ENCODE measurements at regions not wholly inside any gene's neighbourhood (a gene's known extent, or its start where the extent isn't known, plus 50 kb on each side); places are given as distances from the start of the nearest gene placed in this dataset.
"Not testable (repeated sequence)": the region's sequence is repeated elsewhere in the genome, so short reads cannot be mapped to it uniquely, and the experiment has no call there.

DNA sequence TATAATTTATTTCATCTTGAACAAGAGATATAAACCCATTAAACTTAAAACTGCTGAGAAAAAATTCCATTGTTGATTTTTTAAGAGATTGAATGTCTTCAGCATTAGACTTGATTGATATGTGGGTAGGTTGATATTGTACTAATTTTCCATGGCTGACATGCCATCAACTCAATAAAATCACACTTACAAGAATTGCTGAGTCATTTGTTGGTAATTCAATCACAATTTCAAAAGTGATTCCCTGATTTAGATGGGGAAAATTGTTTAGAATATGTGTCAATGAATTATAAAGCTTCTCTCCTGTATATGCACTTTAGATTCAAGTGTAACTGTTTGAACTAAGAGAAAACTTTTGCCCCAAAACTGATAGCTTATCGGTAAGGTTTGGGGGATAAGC is 223.5 kb upstream of the NCAM2 start:
- no peak for DNase-seq (ENCODE audit: low spot score)

DNA sequence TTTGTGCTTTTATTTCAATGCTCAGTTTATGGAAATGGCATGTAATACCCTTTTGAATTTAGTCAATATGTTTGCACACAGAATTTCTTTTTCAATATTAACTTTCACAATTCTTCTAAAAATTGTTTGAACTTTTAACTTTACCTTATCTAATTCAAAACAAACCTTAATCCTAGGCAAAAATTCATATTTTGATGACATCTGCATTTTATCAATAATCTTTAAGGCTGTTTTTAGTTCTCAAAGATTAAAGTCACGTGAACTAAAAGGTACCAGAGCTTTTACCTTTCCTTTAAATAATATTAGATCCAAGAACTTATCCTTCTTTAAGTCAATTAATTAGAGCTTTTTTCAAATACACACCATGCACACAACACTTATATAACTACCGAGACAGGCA is 218.9 kb upstream of the NCAM2 start:
- no peak for DNase-seq (ENCODE audit: low spot score)

DNA sequence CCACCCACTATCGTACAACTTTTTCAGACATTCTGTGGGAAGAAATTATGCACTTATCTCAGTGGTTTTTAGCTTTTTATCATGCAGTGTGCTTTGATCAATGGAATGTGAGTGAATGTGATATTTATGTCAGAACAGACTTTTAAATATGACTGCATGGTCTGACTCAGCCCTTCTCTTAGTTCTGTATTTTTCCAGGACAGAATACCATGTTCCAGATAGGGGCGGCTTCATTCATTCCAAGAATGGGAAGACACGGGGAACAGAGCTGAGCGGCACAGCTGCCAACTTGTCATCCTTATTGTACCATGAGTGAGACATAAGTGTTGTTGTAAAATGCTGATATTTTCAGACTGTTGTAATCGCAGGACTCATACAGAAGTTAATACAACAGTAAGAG is 214.6 kb upstream of the NCAM2 start:
- no peak for DNase-seq (ENCODE audit: low spot score)

DNA sequence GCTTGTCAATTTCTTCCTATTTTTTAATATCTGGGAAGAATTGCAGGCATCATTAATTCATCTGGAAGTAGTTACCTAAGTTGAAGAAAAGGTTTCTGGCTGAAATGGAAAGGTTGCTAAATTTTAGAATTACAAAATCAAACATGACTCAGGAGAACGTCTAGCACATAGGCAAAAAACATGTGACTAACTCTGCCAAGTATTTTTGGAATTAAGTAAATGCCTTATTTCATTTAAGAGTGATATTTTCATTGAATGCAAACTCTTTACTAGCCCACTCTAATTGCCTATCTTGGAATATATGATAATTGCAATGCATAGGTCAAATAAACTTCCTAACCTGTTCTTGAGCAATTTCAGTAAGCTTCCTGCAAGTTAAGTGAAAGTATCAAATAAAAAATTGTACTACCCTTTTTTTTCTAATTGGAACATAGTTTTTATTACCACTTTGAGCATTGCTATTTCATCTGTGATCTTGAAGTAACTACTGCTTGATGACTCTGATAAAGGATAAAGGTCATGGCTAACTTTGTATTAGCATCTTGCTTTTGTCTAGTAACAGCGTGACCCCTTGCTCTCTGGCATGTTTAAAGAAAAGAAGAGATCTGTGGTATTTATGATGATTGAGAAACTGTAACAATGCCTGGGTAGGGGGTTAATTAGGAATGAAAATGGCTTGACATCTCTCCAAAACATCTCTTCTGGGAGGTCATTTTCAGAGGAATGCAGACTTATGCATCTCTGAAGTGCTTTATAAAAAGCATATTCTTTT is 208.3 kb upstream of the NCAM2 start:
- no peak for DNase-seq (ENCODE audit: low spot score)

DNA sequence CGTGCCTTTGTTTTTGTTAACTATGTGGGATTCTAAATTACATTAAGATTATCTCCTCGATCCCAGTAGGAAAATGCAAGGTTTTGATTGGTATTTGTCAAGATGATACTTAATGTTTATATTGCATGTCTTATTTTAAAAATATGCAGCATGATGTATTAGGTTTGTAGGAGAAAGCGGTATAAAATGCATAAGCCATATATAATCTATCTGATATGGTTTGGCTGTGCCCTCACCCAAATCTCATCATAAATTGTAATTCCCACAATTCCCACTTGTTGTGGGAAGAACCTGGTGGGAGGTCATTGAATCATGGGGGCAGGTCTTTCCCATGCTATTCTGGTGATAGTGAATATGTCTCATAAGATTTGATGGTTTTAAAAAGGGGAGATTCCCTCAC is 198.1 kb upstream of the NCAM2 start:
- no peak for DNase-seq (ENCODE audit: low spot score)

DNA sequence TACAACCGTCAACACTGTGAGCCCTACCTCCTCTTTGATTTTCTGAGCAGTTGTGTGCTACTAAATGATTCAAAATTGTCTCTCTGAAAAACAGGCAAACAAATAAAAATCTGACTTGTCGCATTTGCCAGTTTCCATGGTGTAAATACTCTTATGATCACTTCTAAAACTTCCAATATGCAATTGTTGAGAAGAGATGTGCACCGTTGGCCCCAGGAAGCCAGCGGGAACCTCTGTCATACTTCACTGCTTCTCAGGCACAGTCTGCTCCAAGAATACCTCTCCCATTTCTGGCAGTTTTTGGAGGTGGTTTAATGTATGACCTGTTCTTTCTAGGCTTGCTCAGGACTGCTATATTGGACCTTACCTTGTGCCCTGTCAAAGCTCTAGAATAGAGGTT is 196.0 kb upstream of the NCAM2 start:
- DNase-seq (ENCODE audit: low spot score) = no peak

DNA sequence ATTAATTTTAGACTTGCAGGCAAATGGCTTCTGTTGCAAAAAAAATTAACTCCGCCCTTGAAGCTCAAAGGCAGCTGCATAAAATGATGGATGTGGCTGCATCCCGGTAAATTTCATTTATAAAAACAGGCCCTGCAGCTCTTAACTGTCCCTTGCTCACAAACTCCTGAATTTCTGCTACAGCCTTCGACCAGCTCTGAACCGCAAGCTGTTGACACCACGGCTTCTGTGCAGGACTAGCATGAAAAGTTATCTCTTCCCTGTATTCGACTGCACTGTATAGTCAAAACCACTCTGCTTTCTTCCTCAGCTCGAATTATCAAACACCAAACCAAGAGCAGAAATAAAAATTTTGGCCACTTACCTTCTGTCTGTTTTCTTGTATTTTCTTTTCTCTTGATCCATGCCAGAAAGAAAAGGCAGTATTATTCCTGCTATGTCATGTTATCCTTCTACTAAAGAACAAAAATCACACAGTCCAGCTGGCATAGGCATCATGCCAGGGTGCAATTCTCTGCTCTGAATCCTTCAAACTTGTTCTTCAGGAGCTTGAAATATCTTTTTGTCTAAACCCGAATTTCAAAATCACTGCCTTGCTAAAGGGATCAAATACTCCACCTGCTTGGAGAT is 195.5 kb upstream of the NCAM2 start:
- DNase-seq (ENCODE audit: low spot score) = no peak

DNA sequence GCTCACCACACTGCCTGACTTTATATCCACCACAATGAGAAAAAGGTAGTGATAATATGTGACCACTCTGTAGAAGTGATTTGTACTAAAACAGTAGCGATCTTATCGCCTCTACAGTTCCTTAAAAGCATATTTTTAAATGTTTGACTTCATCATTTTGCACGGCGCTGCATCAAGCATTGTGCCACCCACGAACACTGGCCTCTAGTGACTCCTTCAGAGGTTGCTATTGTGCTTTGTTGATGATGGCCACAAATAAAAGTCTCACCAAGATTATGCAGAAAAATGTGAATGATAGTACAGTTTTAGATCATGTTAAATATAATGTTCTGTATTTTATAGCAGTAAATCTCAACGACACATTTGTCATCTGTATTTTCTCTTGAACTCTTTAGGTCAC is 186.5 kb upstream of the NCAM2 start:
- no peak for DNase-seq (ENCODE audit: low spot score)

DNA sequence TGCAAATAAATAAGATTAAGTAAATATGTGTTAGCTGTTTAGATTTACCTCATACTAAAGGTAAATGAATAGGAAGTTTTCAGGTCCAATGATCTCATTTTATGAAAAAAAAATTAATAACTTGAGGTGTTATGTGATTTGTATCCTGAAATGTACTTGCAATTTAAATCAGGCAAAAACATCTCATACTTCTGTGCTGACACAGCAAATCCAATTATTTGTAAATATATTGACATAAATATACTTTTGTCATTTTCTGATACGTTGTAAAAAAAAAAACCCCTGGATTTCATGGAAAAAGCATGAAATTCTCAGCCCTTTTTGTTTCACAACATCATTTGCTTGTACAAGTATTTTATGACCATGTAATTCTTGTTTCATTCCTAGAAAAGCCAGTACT is 184.1 kb upstream of the NCAM2 start:
- DNase-seq (ENCODE audit: low spot score) = no peak

DNA sequence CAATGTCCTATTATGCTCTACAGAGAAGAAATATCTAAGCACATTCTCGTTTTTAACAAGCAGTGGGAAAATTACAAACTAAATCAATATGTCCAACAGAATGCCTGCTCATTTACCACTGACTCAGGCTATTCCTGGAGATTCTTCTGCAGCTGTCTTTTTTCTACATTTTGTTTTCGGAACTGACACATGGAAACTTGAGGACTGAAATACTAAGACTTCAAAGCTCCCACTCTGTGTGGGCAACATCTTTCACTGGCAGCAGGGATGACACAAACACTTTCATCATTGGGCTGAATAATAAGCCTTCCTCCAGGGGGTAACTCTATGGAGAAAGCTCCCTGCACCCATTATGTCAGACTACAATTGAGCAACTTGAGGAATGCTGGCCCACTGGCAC is 175.5 kb upstream of the NCAM2 start:
- DNase-seq (ENCODE audit: low spot score) = no peak

DNA sequence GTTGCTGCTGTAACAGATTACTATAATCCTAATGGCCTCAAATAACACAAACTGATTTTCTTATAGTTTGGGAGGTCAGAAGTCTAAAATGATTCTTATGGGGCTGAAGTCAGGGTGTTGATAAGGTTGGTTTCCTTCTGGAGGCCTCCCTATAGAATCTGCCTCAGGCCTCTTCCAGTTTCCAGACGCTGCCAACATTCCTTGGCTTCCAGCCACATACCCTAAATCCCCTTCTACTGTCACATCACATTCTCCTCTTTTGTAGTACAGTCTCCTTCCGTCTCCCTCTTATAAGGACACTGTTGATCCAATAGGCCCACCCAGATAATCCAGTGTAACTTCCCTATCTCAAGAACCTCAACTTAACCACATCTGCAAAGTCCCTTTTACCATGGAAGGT is 145.3 kb upstream of the NCAM2 start:
- DNase-seq (ENCODE audit: low spot score) = no peak

DNA sequence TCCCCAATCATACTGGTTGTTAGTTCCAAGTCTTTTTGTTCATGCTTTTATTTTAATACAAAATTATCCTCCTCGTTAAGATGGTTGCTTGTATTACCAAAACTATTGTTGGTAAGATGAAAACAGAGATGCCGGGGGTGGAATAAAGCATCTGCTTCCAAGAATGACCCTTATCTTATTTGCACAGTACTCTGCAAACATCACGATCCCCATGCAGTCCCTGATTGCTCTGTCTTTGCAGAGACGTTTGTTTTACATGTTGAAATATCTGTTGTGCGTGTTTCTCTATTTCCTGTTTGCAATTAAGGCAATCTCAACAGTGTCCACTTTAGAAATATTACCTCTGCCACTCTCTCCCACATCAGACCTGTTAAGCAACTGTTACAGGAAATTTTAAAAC is 141.3 kb upstream of the NCAM2 start:
- no peak for DNase-seq (ENCODE audit: low spot score)

DNA sequence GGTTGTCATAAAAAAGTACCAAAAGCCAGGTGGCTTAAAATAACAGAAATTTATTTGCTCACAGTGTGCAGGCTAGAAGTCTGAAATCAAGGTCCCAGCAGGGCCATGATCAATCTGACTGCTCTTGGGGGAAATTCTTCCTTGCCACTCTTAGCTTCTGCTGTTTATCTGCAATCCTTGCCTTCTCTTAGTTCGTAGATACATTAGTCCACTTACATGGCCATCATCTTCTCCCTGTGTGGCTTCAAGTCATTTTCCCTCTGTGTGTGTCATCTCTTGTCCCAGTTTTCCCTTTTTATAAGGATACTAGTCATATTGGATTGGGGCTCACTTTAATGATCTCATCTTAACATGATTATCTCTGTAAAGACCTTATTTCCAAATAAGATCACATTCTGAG is 124.0 kb upstream of the NCAM2 start:
- no peak for DNase-seq (ENCODE audit: low spot score)

DNA sequence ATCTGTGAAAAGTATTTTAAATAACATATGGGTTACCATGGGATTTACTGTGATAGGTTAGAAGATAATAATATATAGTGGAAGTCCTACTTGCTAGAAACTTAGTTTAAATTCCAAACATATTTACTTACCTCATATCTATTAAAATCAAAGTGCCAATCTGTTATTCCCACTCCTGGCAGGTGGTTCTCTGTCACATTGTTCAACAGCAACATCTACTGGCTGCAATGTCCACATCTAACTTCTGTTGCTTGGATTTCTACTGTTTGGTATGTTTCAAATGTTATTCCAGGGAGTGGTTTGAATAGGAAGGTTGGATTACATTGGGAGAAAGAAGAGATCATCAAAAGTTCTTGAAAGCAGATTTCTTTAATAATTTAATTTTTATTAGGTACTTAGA is 122.5 kb upstream of the NCAM2 start:
- no peak for DNase-seq (ENCODE audit: low spot score)

DNA sequence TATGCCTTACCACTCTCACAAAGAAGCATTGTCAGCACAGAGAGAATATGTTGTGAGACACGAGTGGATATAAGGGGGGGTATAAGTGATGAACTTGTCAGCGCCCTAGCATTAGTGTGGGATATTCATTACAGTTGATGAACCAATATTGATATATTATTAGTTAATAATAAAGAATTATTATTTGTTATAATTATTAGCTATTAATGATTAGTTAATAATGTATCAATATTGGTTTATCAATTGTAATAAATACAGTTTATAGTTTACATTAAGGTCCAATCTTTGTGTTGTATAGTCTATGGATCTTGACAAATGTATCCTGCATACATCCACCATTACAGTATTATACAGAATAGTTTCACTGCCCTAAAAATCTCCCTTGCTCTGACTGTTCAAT is 120.2 kb upstream of the NCAM2 start:
- no peak for DNase-seq (ENCODE audit: low spot score)

DNA sequence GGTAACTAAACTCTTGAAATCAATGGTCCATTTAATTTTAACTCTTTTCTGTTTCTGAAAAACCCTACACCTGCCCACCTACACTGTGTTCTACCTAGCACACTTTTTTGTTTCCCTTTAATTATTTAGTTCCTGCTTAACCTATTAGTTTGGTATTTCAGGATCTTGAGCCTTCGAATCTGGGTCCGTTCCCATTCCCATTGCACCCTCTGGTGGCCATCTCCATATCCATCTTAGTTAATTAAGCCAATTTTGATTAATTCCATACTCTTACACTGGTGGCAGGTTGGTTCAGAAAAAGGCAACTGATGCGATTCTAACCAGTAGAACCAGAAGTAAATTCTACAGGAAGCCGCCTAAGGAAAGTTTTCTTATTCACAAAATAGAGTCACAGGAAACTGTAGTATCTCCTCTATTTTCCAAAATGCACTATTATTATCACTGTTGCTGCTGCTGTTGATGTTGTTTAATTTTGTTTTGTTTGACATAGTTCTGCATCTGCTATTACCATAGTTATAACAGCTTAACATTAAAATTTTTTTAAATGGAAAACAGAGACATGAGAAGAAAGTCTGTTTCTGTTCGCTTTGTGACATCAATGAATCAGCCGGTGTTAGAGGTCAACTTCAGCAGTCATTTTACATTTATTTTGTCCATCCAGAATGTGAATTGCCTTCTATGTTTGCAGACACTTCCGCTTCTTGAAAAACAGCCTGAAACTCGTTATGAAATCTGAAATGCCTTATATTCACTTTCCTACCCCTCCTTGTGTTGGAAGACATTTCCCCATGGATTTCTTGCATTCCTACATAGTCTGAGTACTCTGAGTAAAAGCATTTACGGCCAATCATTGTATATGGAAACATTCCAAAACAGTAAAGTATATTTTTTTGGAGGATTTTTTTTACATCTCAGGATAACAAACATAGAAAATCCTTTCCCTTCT is 115.5 kb upstream of the NCAM2 start:
- DNase-seq (ENCODE audit: low spot score) = no peak

DNA sequence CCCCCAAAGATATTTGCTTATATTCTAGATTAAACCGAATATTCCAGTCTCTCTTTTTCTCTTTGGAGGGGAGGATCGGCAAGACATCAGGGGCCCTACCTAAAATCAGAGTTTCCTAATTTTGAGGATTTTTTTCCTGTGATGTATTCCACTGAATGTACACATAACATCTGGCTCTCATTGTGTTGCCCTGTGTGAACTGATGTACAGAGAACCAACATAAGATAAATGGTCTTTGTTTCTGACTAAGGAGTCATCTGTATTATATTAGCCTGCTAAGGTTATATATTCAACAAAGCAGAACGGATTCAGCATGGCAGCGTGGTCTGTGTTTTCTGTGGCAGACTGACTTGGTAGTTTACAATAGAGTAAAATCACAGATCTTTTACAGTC is 114.8 kb upstream of the NCAM2 start:
- no peak for DNase-seq (ENCODE audit: low spot score)

DNA sequence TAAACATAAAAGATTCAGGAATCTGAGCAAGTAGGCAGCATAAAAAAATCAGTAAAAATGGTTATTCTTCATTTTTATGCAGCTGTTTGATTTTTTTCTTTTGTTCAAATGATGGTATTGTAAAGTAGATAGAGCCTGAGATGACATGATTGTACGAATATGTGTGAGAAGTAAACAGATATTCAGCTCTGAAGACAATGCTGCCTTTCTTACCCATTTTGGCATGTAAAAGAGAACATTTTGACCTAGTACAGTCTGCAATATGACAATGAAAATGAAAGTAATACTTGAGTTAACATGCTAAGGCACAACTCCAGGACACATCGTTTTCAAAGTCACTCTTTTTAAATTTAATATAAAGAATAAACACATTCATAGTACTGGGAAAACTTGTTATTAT is 95.7 kb upstream of the NCAM2 start:
- no peak for DNase-seq (ENCODE audit: low spot score)

DNA sequence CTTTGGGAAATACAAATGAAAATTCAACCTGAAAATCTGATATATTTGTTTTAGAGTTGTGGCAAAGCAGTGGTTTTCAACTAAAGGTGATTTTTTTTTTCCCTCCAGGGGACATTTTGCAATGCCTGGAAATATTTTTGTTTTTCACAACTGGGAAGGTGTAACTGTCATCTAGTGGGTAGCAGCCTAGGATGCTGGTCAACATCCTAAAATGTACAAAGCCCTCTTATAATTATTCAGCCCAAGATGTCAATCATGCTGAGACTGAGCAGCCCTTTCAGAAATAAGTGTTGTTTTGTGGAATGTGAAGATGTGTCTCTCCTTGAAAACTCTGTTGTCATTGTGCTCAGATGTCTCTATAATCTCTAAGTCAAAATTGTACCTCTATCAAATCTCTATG is 95.2 kb upstream of the NCAM2 start:
- DNase-seq (ENCODE audit: low spot score) = no peak

DNA sequence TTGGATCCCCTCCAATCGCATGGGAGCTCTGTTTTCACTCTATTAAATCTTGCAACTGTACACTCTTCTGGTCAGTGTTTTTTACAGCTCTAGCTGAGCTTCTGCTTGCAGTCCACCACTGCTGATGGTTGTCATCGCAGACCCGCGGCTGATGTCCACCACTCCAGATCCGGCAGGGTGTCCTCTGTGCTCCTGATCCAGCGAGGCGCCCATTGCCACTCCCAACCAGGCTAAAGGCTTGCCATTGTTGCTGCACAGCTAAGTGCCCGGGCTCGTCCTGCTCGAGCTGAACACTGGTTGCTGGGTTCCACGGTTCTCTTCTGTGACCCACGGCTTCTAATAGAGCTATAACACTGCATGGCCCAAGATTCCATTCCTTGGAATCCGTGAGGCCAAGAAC is 70.7 kb upstream of the NCAM2 start:
- DNase-seq (ENCODE audit: low spot score) = not testable (repeated sequence)

DNA sequence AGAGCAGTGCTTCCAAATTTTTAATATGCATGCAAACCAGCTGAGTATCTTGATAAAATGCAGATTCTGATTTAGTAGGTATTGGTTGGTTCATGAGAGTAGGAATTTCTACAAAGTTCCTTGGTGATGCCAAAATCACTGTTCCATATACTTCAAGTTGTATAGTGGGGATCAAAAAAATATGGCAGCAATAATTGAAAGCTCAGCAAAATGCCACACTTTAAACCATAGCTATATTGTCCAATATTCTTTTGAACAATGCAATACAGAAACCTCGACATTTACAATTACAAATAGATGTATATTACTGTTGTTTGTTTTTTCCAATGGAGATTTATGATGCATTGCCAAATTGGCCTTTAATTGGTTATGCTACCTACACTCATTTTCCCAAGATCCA is 55.7 kb upstream of the NCAM2 start:
- DNase-seq (ENCODE audit: low spot score) = no peak

DNA sequence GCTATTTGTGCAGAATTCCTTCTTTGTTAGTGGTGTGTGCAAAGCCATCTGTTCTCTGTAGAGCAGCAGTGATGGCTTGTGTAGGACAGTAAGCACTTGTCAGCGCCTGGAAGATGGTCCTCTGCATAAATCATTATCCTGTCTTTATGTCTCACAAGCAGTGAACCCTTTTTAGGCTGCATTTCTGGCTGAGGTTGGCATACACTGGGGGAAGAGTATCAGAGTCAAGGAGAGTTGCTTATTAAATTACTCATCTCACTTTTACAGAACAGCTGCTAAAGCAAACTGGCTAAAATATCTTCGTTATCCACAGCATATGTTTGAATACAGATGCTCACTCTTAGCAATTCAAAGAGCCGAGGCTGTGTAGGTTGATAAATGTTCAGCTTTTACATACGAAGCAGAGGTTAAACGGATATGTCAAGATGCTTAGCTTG is 54.6 kb upstream of the NCAM2 start:
- DNase-seq (ENCODE audit: low spot score) = no peak

DNA sequence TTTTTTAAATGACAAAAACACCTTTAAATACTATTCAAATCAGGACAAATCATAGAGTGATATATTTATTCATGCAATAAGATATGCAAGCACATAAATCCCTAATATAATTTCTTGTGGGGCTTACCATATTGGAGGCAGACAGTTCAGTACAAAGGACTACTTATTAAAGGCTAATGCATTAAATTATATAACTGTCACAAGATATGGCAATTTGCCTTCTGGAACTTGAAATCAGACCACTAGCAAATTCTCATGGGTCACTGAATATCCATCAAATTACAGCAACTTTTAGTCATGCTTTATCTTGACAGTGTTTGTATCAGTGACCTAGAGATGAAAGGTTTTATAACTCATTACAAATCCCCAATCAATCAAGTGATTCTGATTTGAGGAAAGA is 54.1 kb upstream of the NCAM2 start:
- DNase-seq (ENCODE audit: low spot score) = no peak
